ENCODE measurements at regions not wholly inside any gene's neighbourhood (a gene's known extent, or its start where the extent isn't known, plus 50 kb on each side); places are given as distances from the start of the nearest gene placed in this dataset.

GRCh38 chr11:131094827-131095226 is 178.5 kb upstream of the SNX19 start:
- no peak for DNase-seq (ENCODE audit: low spot score)
- no peak for TF ChIP-seq CTCF (IDR thresholded peaks at IDR 0.05; ENCODE audit: extremely low read depth, missing control alignments)

DNA sequence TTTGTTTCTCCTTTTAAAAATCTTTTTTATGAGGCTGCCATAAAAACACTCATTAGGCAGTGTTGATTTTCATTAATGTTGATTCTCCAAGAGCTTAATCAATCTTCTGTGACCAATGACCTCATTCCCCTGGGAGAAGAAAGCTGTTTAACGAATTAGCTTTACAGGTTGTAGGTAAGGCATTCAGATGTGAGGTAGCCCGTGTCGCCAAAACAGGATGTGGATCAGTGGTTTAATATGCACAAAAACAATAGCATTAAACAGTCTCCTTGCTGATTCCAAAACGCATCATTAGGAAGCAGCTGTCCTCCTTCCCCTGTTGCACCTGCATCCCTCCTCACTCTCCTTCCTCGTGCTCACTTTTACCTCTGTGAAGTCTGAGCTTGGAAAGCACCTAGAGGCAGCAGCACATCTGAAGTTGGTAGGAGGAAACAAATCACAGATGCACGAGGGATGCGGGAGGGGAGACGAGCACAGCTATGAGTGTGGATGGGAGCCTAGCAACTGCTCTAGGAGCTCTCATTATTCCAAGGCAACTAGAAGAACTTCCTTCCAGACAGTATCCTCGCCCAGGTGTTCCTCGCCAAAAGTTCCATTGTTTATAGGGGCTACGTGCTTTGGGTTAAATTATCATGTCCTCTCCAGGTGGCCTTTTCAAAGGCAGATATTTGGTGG is 179.4 kb upstream of the SNX19 start:
- no peak for TF ChIP-seq CTCF (IDR thresholded peaks at IDR 0.05; ENCODE audit: extremely low read depth, missing control alignments)
- no peak for DNase-seq (ENCODE audit: low spot score)

- no peak for DNase-seq (ENCODE audit: low spot score)
- no peak for TF ChIP-seq CTCF (IDR thresholded peaks at IDR 0.05; ENCODE audit: extremely low read depth, missing control alignments)
Measured at GRCh38 chr11:131099013-131099412, 182.7 kb upstream of the SNX19 start.

- no peak for TF ChIP-seq CTCF (IDR thresholded peaks at IDR 0.05; ENCODE audit: extremely low read depth, missing control alignments)
- no peak for DNase-seq (ENCODE audit: low spot score)
Measured at GRCh38 chr11:131099746-131100145, 183.5 kb upstream of the SNX19 start.

GRCh38 chr11:131108760-131109159 is 192.5 kb upstream of the SNX19 start:
- no peak for TF ChIP-seq CTCF (IDR thresholded peaks at IDR 0.05; ENCODE audit: extremely low read depth, missing control alignments)
- DNase-seq (ENCODE audit: low spot score): no peak

GRCh38 chr11:131109257-131109656 is 193.0 kb upstream of the SNX19 start:
- no peak for TF ChIP-seq CTCF (IDR thresholded peaks at IDR 0.05; ENCODE audit: extremely low read depth, missing control alignments)
- DNase-seq (ENCODE audit: low spot score): no peak

DNA sequence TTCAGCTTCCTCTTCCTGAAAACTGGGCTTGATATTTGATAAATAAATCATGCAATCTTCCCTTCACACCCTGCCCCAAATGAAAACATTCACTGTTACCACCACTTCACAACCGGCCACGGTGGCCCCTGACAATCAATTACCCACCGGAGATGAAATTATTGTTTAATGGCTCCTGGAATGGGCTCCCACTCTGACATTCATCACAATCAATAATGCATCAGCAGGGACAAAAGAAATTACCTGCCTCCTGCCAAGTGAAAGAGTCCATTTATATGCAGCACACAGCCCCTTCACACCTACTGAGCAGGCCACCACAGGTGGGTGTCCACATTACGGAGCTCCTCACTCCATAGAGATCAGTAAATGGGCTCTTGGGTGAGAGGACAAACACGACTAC is 193.5 kb upstream of the SNX19 start:
- DNase-seq (ENCODE audit: low spot score): no peak
- no peak for TF ChIP-seq CTCF (IDR thresholded peaks at IDR 0.05; ENCODE audit: extremely low read depth, missing control alignments)
